HL-60 (cell line): ENCODE measurements at regions not wholly inside any gene's neighbourhood (a gene's known extent, or its start where the extent isn't known, plus 50 kb on each side); places are given as distances from the start of the nearest gene placed in this dataset.

ENCODE experiments used
- DNase-seq, 2 experiments: peaks; one replicate each; pipeline ENCODE4 v3.0.0-alpha.2; 2010 to 2020; ENCODE audit warnings: low read depth in 1 of 2, low spot score in 1 of 2
- H3K27ac ChIP-seq: fragments of 250-450 bp; sonication (Bioruptor Pico); replicated peaks from 2 replicates; pipeline ENCODE4 v1.5.1; 2020; ENCODE audit warnings: mild to moderate bottlenecking, moderate library complexity
- H3K27me3 ChIP-seq: fragments of 250-450 bp; sonication (Bioruptor Pico); 2 replicates; pipeline ENCODE4 v1.5.1; 2021; ENCODE audit warnings: mild to moderate bottlenecking, moderate library complexity; ENCODE audit not compliant: insufficient read depth, poor library complexity, severe bottlenecking
- H3K4me3 ChIP-seq: replicated peaks from 2 replicates; pipeline ENCODE4 v1.5.1; 2011; ENCODE audit warnings: mild to moderate bottlenecking, control low read depth, low read length; ENCODE audit not compliant: insufficient read depth
- CTCF ChIP-seq: IDR thresholded peaks from one replicate; pipeline ENCODE4 v1.5.1; 2011; ENCODE audit warnings: low read length, control low read depth, inconsistent platforms; ENCODE audit not compliant: insufficient read depth
- GABPA ChIP-seq: IDR thresholded peaks from 2 replicates; pipeline ENCODE4 v1.6.1; 2012; ENCODE audit warnings: low read depth
- POLR2AphosphoS5 ChIP-seq: IDR thresholded peaks from 2 replicates; pipeline ENCODE4 v1.6.1; 2012; ENCODE audit warnings: low read depth
- REST ChIP-seq: IDR thresholded peaks from 2 replicates; pipeline ENCODE4 v1.6.1; 2012; ENCODE audit warnings: low read depth; ENCODE audit not compliant: insufficient replicate concordance
- SPI1 ChIP-seq: IDR thresholded peaks from 2 replicates; pipeline ENCODE4 v1.6.1; 2012; ENCODE audit warnings: low read depth, mild to moderate bottlenecking, borderline replicate concordance

- Histone ChIP-seq H3K27me3 (no peaks in the 10 kb centered on the region), H3K27ac (no peak overlapping the region), H3K4me3 (no peak overlapping the region)
- TF ChIP-seq SPI1 = no peak
- no peak for TF ChIP-seq CTCF
- no peak for TF ChIP-seq REST
- TF ChIP-seq POLR2AphosphoS5 = no peak
- TF ChIP-seq GABPA = no peak
- no peak for DNase-seq
These were observed 417.2 kb upstream of the XYLT1 start for GRCh38 chr16:17887963-17888362.

- DNase-seq = no peak
- TF ChIP-seq GABPA (no peak), CTCF (no peak), POLR2AphosphoS5 (no peak), SPI1 (no peak), REST (no peak)
- Histone ChIP-seq H3K27me3 (no peaks in the 10 kb centered on the region), H3K4me3 (no peak overlapping the region), H3K27ac (no peak overlapping the region)
These were observed 415.0 kb upstream of the XYLT1 start for GRCh38 chr16:17885659-17886207.

GRCh38 chr16:17877821-17878360, 407.1 kb upstream of the XYLT1 start:
- H3K4me3 ChIP-seq = no peak overlapping the region
- TF ChIP-seq GABPA (no peak), REST (no peak), POLR2AphosphoS5 (no peak), SPI1 (no peak), CTCF (no peak)
- no peak for DNase-seq

More at GRCh38 chr16:17877821-17878360, 407.1 kb upstream of the XYLT1 start:
- Histone ChIP-seq H3K27ac (no peak overlapping the region), H3K27me3 (no peaks in the 10 kb centered on the region)
